HEK293 (cell line): ENCODE measurements at regions not wholly inside any gene's neighbourhood (a gene's known extent, or its start where the extent isn't known, plus 50 kb on each side); places are given as distances from the start of the nearest gene placed in this dataset.

Source experiments
- CTCF ChIA-PET: fragments of 350-600 bp; formaldehyde crosslinking; extraction: SDS; loops from one replicate; lab custom pipeline; 2021; ENCODE audit warnings: antibody characterized with exemption; lab: Yijun Ruan, JAX
- POLR2A ChIA-PET: fragments of 300-600 bp; formaldehyde crosslinking; extraction: SDS; loops from one replicate; lab custom pipeline; 2020; ENCODE audit warnings: antibody characterized with exemption, inconsistent platforms; lab: Yijun Ruan, JAX
- H3K27ac ChIP-seq: fragments of 200-500 bp; sonication (Bioruptor generic); 2 replicates; pipeline ENCODE4 v1.5.1; 2014; ENCODE audit warnings: low read depth, low read length, control low read depth, inconsistent platforms; ENCODE audit errors: extremely low read depth
- H3K36me3 ChIP-seq, 2 experiments: fragments of 200-500 bp in 1 of 2; sonication (Bioruptor generic) in 1 of 2; 1 replicate in 1 of 2; 2 replicates in 1 of 2; pipeline ENCODE4 v1.5.1; 2014 to 2017; ENCODE audit warnings: inconsistent platforms in 2 of 2, low read length in 2 of 2; ENCODE audit not compliant: control insufficient read depth in 2 of 2, insufficient read depth in 1 of 2
- H3K4me1 ChIP-seq: fragments of 200-500 bp; sonication (Bioruptor generic); 2 replicates; pipeline ENCODE4 v1.5.1; 2014; ENCODE audit warnings: mild to moderate bottlenecking, low read length, inconsistent platforms; ENCODE audit not compliant: control insufficient read depth, insufficient read depth
- H3K4me3 ChIP-seq: 2 replicates; pipeline ENCODE4 v1.5.1; 2011; ENCODE audit warnings: low read depth, mild to moderate bottlenecking, control low read depth, low read length, moderate library complexity
- H3K9me3 ChIP-seq: fragments of 200-500 bp; sonication (Bioruptor generic); 2 replicates; pipeline ENCODE4 v1.5.1; 2014; ENCODE audit warnings: low read depth, low read length, inconsistent platforms; ENCODE audit not compliant: control insufficient read depth, insufficient read depth
- GLI4 ChIP-seq: fragments of 450-650 bp; formaldehyde crosslinking; IDR thresholded peaks from 2 replicates; pipeline ENCODE4 v1.5.1; 2016; ENCODE audit warnings: missing biosample characterization, missing genetic modification characterization
- KLF10 ChIP-seq: fragments of 450-650 bp; IDR thresholded peaks from 2 replicates; pipeline ENCODE4 v1.5.1; 2018; ENCODE audit warnings: missing biosample characterization, mild to moderate bottlenecking, missing genetic modification characterization
- PRDM1 ChIP-seq: fragments of 450-650 bp; formaldehyde crosslinking; IDR thresholded peaks from 2 replicates; pipeline ENCODE4; 2016; ENCODE audit warnings: missing biosample characterization, missing genetic modification characterization
- TCF7L2 ChIP-seq: IDR thresholded peaks from 2 replicates; pipeline ENCODE4 v1.6.1; 2011; ENCODE audit warnings: low read depth, mild to moderate bottlenecking, inconsistent platforms, low read length, moderate library complexity, borderline replicate concordance
- ZBTB7A ChIP-seq: fragments of 450-650 bp; formaldehyde crosslinking; IDR thresholded peaks from 2 replicates; pipeline ENCODE4 v1.5.1; 2016; ENCODE audit warnings: low read depth, missing biosample characterization, missing genetic modification characterization
- ZBTB8A ChIP-seq: fragments of 450-650 bp; formaldehyde crosslinking; IDR thresholded peaks from 2 replicates; pipeline ENCODE4 v1.5.1; 2016; ENCODE audit warnings: missing biosample characterization, missing genetic modification characterization
- ZNF138 ChIP-seq: fragments of 450-650 bp; formaldehyde crosslinking; IDR thresholded peaks from 2 replicates; pipeline ENCODE4 v1.5.1; 2016; ENCODE audit warnings: missing biosample characterization, missing genetic modification characterization, borderline replicate concordance
- ZNF157 ChIP-seq: fragments of 450-650 bp; formaldehyde crosslinking; IDR thresholded peaks from 2 replicates; pipeline ENCODE4 v1.5.1; 2016; ENCODE audit warnings: missing biosample characterization, missing genetic modification characterization
- ZNF184 ChIP-seq: fragments of 450-650 bp; IDR thresholded peaks from 2 replicates; pipeline ENCODE4 v1.5.1; 2018; ENCODE audit warnings: missing biosample characterization, mild to moderate bottlenecking, missing genetic modification characterization
- ZNF335 ChIP-seq: fragments of 450-650 bp; formaldehyde crosslinking; conservative IDR thresholded peaks from 2 replicates; pipeline ENCODE4 v1.5.1; 2016; ENCODE audit warnings: missing biosample characterization, missing genetic modification characterization
- ZNF350 ChIP-seq: fragments of 450-650 bp; formaldehyde crosslinking; IDR thresholded peaks from 2 replicates; pipeline ENCODE4 v1.5.0; 2017; ENCODE audit warnings: missing biosample characterization, mild to moderate bottlenecking, missing genetic modification characterization
- ZNF555 ChIP-seq: fragments of 450-650 bp; formaldehyde crosslinking; conservative IDR thresholded peaks from 2 replicates; pipeline ENCODE4 v1.5.1; 2017; ENCODE audit warnings: missing biosample characterization, mild to moderate bottlenecking, missing genetic modification characterization, inconsistent platforms
- ZNF561 ChIP-seq: fragments of 450-650 bp; IDR thresholded peaks from 2 replicates; pipeline ENCODE4 v1.5.1; 2018; ENCODE audit warnings: missing biosample characterization, missing genetic modification characterization, borderline replicate concordance
- ZNF747 ChIP-seq: fragments of 450-650 bp; formaldehyde crosslinking; IDR thresholded peaks from 2 replicates; pipeline ENCODE4 v1.5.1; 2016; ENCODE audit warnings: missing biosample characterization, missing genetic modification characterization
- ZNF777 ChIP-seq: fragments of 450-650 bp; formaldehyde crosslinking; IDR thresholded peaks from 2 replicates; pipeline ENCODE4 v1.5.1; 2017; ENCODE audit warnings: missing biosample characterization, missing genetic modification characterization, borderline replicate concordance
- TF ChIP-seq, protein P1 (sequence below): fragments of 450-650 bp; formaldehyde crosslinking; IDR thresholded peaks from 2 replicates; pipeline ENCODE4 v1.5.1; 2016; ENCODE audit warnings: missing biosample characterization, missing genetic modification characterization, borderline replicate concordance
- TF ChIP-seq, protein P2 (sequence below): fragments of 450-650 bp; formaldehyde crosslinking; IDR thresholded peaks from 2 replicates; pipeline ENCODE4 v1.5.1; 2016; ENCODE audit warnings: missing biosample characterization, missing genetic modification characterization
- TF ChIP-seq, protein P3 (sequence below): fragments of 450-650 bp; formaldehyde crosslinking; IDR thresholded peaks from 2 replicates; pipeline ENCODE4 v1.5.1; 2016; ENCODE audit warnings: missing biosample characterization, missing genetic modification characterization
- TF ChIP-seq, protein P4 (sequence below): sonication (generic); formaldehyde crosslinking; IDR thresholded peaks from 2 replicates; pipeline ENCODE4 v1.8.1; 2022; ENCODE audit warnings: mild to moderate bottlenecking, moderate library complexity, missing genetic modification reagents
- TF ChIP-seq, protein P5 (sequence below): fragments of 450-650 bp; formaldehyde crosslinking; IDR thresholded peaks from 2 replicates; pipeline ENCODE4 v1.5.1; 2016; ENCODE audit warnings: missing biosample characterization, missing genetic modification characterization, borderline replicate concordance

DNA sequence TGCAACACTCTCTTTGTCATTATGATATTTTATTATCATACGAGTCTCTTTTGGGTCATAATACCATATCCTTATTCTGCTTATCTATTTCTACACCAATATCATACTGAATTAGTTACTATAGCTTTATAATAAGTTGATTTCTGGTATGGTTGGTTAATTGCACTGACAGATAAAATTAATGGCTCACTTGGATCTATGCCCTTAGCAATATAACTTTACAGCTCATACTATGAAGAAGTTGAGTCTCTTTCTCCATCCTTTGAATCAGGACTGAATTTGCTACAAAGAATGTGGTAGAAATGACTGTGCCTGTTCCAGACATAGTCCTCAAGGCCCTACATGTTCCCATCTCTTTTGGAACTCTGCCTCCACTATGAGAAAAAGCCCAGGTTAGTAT, 139.7 kb upstream of the DYRK2 start (continued):
- TF ChIP-seq ZNF555 (tag by site-specific recombination): no peak
- no peak for TF ChIP-seq GLI4 (tag by site-specific recombination)
- no peak for TF ChIP-seq ZBTB8A
- TF ChIP-seq ZNF350 (tag by site-specific recombination): no peak
- TF ChIP-seq ZNF157: no peak
- no peak for TF ChIP-seq ZNF335 (tag by site-specific recombination)

DNA sequence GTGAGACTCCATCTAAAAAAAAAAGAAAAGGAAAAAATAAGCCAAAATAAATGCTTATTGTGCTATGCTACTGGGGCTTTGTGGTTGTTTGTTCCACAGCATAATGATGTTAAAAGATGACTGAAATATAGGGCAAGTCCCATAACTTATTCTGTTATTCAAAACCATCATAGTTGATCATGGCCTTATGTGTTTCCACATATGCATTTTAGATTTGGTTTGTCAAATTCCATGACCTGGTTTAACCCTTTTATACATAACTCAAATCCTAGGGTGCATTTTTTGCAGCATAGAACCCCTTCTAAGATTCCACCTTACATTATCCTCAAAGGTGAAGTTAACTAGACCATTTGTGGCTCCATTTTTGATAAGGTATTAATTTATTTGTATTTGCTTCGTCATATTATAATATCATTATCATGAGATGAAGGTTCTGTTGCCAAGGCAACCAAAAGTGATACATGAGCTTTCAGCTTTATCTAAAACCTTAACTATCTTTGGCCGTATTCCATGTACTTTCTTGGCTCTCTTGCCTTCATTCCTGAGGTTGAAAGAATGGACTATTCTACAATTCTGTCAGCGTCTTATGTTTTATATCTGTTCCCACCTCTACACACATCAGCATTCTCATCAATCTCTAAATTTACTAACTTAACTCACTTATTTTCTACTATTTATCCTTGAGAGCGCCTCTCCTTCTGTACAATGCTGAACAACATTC, 138.7 kb upstream of the DYRK2 start:
- H3K4me3 ChIP-seq: no peak overlapping the region
- TF ChIP-seq, protein P1, sequence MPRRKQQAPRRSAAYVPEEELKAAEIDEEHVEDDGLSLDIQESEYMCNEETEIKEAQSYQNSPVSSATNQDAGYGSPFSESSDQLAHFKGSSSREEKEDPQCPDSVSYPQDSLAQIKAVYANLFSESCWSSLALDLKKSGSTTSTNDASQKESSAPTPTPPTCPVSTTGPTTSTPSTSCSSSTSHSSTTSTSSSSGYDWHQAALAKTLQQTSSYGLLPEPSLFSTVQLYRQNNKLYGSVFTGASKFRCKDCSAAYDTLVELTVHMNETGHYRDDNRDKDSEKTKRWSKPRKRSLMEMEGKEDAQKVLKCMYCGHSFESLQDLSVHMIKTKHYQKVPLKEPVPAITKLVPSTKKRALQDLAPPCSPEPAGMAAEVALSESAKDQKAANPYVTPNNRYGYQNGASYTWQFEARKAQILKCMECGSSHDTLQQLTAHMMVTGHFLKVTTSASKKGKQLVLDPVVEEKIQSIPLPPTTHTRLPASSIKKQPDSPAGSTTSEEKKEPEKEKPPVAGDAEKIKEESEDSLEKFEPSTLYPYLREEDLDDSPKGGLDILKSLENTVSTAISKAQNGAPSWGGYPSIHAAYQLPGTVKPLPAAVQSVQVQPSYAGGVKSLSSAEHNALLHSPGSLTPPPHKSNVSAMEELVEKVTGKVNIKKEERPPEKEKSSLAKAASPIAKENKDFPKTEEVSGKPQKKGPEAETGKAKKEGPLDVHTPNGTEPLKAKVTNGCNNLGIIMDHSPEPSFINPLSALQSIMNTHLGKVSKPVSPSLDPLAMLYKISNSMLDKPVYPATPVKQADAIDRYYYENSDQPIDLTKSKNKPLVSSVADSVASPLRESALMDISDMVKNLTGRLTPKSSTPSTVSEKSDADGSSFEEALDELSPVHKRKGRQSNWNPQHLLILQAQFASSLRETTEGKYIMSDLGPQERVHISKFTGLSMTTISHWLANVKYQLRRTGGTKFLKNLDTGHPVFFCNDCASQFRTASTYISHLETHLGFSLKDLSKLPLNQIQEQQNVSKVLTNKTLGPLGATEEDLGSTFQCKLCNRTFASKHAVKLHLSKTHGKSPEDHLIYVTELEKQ (tag by site-specific recombination): no peak
- TF ChIP-seq ZNF561 (tag by site-specific recombination) (no peak), ZNF184 (tag by site-specific recombination) (no peak), KLF10 (no peak), ZNF747 (tag by site-specific recombination) (no peak), PRDM1 (tag by site-specific recombination) (no peak), ZNF777 (no peak), ZNF138 (tag by site-specific recombination) (no peak), ZBTB7A (tag by site-specific recombination) (no peak), TCF7L2 (no peak)
- TF ChIP-seq, protein P2, sequence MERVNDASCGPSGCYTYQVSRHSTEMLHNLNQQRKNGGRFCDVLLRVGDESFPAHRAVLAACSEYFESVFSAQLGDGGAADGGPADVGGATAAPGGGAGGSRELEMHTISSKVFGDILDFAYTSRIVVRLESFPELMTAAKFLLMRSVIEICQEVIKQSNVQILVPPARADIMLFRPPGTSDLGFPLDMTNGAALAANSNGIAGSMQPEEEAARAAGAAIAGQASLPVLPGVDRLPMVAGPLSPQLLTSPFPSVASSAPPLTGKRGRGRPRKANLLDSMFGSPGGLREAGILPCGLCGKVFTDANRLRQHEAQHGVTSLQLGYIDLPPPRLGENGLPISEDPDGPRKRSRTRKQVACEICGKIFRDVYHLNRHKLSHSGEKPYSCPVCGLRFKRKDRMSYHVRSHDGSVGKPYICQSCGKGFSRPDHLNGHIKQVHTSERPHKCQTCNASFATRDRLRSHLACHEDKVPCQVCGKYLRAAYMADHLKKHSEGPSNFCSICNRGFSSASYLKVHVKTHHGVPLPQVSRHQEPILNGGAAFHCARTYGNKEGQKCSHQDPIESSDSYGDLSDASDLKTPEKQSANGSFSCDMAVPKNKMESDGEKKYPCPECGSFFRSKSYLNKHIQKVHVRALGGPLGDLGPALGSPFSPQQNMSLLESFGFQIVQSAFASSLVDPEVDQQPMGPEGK (tag by site-specific recombination): no peak
- TF ChIP-seq, protein P3, sequence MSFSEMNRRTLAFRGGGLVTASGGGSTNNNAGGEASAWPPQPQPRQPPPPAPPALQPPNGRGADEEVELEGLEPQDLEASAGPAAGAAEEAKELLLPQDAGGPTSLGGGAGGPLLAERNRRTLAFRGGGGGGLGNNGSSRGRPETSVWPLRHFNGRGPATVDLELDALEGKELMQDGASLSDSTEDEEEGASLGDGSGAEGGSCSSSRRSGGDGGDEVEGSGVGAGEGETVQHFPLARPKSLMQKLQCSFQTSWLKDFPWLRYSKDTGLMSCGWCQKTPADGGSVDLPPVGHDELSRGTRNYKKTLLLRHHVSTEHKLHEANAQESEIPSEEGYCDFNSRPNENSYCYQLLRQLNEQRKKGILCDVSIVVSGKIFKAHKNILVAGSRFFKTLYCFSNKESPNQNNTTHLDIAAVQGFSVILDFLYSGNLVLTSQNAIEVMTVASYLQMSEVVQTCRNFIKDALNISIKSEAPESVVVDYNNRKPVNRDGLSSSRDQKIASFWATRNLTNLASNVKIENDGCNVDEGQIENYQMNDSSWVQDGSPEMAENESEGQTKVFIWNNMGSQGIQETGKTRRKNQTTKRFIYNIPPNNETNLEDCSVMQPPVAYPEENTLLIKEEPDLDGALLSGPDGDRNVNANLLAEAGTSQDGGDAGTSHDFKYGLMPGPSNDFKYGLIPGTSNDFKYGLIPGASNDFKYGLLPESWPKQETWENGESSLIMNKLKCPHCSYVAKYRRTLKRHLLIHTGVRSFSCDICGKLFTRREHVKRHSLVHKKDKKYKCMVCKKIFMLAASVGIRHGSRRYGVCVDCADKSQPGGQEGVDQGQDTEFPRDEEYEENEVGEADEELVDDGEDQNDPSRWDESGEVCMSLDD (tag by site-specific recombination): no peak
- TF ChIP-seq, protein P4, sequence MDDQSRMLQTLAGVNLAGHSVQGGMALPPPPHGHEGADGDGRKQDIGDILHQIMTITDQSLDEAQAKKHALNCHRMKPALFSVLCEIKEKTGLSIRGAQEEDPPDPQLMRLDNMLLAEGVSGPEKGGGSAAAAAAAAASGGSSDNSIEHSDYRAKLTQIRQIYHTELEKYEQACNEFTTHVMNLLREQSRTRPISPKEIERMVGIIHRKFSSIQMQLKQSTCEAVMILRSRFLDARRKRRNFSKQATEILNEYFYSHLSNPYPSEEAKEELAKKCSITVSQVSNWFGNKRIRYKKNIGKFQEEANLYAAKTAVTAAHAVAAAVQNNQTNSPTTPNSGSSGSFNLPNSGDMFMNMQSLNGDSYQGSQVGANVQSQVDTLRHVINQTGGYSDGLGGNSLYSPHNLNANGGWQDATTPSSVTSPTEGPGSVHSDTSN: no peak
- TF ChIP-seq, protein P5, sequence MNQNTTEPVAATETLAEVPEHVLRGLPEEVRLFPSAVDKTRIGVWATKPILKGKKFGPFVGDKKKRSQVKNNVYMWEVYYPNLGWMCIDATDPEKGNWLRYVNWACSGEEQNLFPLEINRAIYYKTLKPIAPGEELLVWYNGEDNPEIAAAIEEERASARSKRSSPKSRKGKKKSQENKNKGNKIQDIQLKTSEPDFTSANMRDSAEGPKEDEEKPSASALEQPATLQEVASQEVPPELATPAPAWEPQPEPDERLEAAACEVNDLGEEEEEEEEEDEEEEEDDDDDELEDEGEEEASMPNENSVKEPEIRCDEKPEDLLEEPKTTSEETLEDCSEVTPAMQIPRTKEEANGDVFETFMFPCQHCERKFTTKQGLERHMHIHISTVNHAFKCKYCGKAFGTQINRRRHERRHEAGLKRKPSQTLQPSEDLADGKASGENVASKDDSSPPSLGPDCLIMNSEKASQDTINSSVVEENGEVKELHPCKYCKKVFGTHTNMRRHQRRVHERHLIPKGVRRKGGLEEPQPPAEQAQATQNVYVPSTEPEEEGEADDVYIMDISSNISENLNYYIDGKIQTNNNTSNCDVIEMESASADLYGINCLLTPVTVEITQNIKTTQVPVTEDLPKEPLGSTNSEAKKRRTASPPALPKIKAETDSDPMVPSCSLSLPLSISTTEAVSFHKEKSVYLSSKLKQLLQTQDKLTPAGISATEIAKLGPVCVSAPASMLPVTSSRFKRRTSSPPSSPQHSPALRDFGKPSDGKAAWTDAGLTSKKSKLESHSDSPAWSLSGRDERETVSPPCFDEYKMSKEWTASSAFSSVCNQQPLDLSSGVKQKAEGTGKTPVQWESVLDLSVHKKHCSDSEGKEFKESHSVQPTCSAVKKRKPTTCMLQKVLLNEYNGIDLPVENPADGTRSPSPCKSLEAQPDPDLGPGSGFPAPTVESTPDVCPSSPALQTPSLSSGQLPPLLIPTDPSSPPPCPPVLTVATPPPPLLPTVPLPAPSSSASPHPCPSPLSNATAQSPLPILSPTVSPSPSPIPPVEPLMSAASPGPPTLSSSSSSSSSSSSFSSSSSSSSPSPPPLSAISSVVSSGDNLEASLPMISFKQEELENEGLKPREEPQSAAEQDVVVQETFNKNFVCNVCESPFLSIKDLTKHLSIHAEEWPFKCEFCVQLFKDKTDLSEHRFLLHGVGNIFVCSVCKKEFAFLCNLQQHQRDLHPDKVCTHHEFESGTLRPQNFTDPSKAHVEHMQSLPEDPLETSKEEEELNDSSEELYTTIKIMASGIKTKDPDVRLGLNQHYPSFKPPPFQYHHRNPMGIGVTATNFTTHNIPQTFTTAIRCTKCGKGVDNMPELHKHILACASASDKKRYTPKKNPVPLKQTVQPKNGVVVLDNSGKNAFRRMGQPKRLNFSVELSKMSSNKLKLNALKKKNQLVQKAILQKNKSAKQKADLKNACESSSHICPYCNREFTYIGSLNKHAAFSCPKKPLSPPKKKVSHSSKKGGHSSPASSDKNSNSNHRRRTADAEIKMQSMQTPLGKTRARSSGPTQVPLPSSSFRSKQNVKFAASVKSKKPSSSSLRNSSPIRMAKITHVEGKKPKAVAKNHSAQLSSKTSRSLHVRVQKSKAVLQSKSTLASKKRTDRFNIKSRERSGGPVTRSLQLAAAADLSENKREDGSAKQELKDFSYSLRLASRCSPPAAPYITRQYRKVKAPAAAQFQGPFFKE (tag by site-specific recombination): no peak
- no peaks in the 10 kb centered on the region for H3K36me3 ChIP-seq
- POLR2A ChIA-PET: no interaction called here
- H3K27ac ChIP-seq: no peak overlapping the region
- CTCF ChIA-PET: interaction anchor here (0.6 kb wide), 1 partner anchor 1513 kb away, joined by 4 read pairs; no protein-coding TSS in a partner anchor
- no peaks in the 10 kb centered on the region for H3K9me3 ChIP-seq
- H3K4me1 ChIP-seq: peaks cover 5% of the 10 kb centered on the region
